Pancreas (tissue), 10 donors: ENCODE measurements at regions not wholly inside any gene's neighbourhood (a gene's known extent, or its start where the extent isn't known, plus 50 kb on each side); places are given as distances from the start of the nearest gene placed in this dataset.

Experiments used
- ATAC-seq, 4 donors: fragments of 200-7000 bp; cut with Tn5 transposase; one replicate each; pipeline versions ENCODE4 v1.8.0 to v1.9.1; 2020; ENCODE audit warnings: mild to moderate bottlenecking in 4 of 4, moderate library complexity in 4 of 4
- DNase-seq, 6 donors: peaks; one replicate each; pipeline ENCODE4 v3.0.0-alpha.2; 2020
- FAIRE-seq: peaks from 2 replicates; lab custom pipeline; 2012; peaks lifted over from hg19 to GRCh38; lab: Jason Lieb, UNC
- H3K27ac ChIP-seq, 4 donors: fragments of 200-600 bp; sonication (generic); 1 replicate in 3 of 4; 2 replicates in 1 of 4; pipeline versions ENCODE4 v1.5.0 to v1.8.0; 2020
- H3K27me3 ChIP-seq, 4 donors: fragments of 200-600 bp; one replicate each; pipeline ENCODE4 v1.8.0; 2021
- H3K36me3 ChIP-seq, 3 donors: fragments of 200-600 bp; sonication (generic) in 1 of 3; one replicate each; pipeline versions ENCODE4 v1.5.0 to v1.8.0; 2020 to 2021
- H3K4me1 ChIP-seq, 3 donors: fragments of 200-600 bp; one replicate each; pipeline ENCODE4 v1.8.0; 2021
- H3K4me3 ChIP-seq, 4 donors: fragments of 200-600 bp; sonication (generic) in 2 of 4; one replicate each; pipeline versions ENCODE4 v1.5.0 to v1.8.0; 2020 to 2021
- H3K9me3 ChIP-seq, 4 donors: fragments of 200-600 bp; one replicate each; pipeline ENCODE4 v1.8.0; 2021
- CTCF ChIP-seq, 4 donors: fragments of 200-600 bp; sonication (generic) in 3 of 4; IDR thresholded peaks; one replicate each; pipeline versions ENCODE4 v1.5.0 to v1.8.0; 2021; ENCODE audit warnings: antibody characterized with exemption in 4 of 4
- WGBS, 2 donors: extraction: QIAGEN DNeasy Blood & Tissue Kit; methylation state at CpG; one replicate each; pipeline ENCODE4 v1.1.7; 2013; 5-methylcytosine and 5-hydroxymethylcytosine counted together
- intact Hi-C, 3 donors: fragments of 100-400 bp; cut with DNase I; formaldehyde crosslinking; loops; one replicate each; pipeline versions ENCODE4 v1.11.1 to v1.14.2; 2022
- donor health status: healthy with polysubstance abuse.
- donor health status: DM: no; HTN: no; CAD: no; lungs with moderate emphysema.
- donor health status: DM: no; HTN: no; CAD: no.
- donor health status: control.
- donor health status: control.
- donor health status: Bipolar disorder and iron deficiency.
- donor health status: DM: yes; HTN: yes; CAD: no.
- donor health status: DM: no; HTN: no; CAD: no.
- donor health status: DM: no; HTN: no; CAD: no.
- donor health status: DM: yes; HTN: yes; CAD: no.

- Histone ChIP-seq H3K4me1 (no peaks in the 10 kb centered on the region), H3K27me3 (no peaks in the 10 kb centered on the region), H3K36me3 (no peaks in the 10 kb centered on the region), H3K4me3 (no peak overlapping the region), H3K9me3 (no peaks in the 10 kb centered on the region), H3K27ac (no peak overlapping the region)
- intact Hi-C loops = no loop called here
- WGBS, 2 donors = 59 to 69% methylated on average over 1 of the region's 1 CpG
- FAIRE-seq (no peak), DNase-seq (no peak), ATAC-seq (no peak)
- no peak for TF ChIP-seq CTCF (IDR thresholded peaks at IDR 0.05)
These were observed 759.9 kb downstream of the EPHA3 start for GRCh38 chr3:89867286-89867685.

GRCh38 chr3:89876116-89876515, 768.7 kb downstream of the EPHA3 start:
- H3K27ac ChIP-seq = no peak overlapping the region
- no peak overlapping the region for H3K4me3 ChIP-seq
- ATAC-seq = no peak
- H3K4me1 ChIP-seq = no peaks in the 10 kb centered on the region
- H3K9me3 ChIP-seq = no peaks in the 10 kb centered on the region
- no peaks in the 10 kb centered on the region for H3K36me3 ChIP-seq
- FAIRE-seq = no peak
- no peak for TF ChIP-seq CTCF (IDR thresholded peaks at IDR 0.05)
- H3K27me3 ChIP-seq = no peaks in the 10 kb centered on the region
- 71 to 89% methylated on average over 3 of the region's 3 CpGs for WGBS, 2 donors
- DNase-seq = no peak
- intact Hi-C loops = no loop called here

- FAIRE-seq = no peak
- Histone ChIP-seq H3K4me1 (no peaks in the 10 kb centered on the region), H3K27me3 (no peaks in the 10 kb centered on the region), H3K36me3 (no peaks in the 10 kb centered on the region), H3K9me3 (no peaks in the 10 kb centered on the region), H3K27ac (no peak overlapping the region), H3K4me3 (no peak overlapping the region)
- intact Hi-C loops = no loop called here
- TF ChIP-seq CTCF (IDR thresholded peaks at IDR 0.05) = no peak
- WGBS, 2 donors = 34 to 43% methylated on average over 2 of the region's 2 CpGs
- DNase-seq = peak in 2 of 6 donors; percentile 30 to 32
- no peak for ATAC-seq
These were observed 769.8 kb downstream of the EPHA3 start for GRCh38 chr3:89877230-89877629.

GRCh38 chr3:89889386-89889785, 782.0 kb downstream of the EPHA3 start:
- Histone ChIP-seq H3K27ac (no peak overlapping the region), H3K27me3 (no peaks in the 10 kb centered on the region), H3K4me1 (no peaks in the 10 kb centered on the region), H3K4me3 (no peak overlapping the region), H3K36me3 (no peaks in the 10 kb centered on the region), H3K9me3 (peaks cover 0 to 5% (median 0%) of the 10 kb centered on the region in 4 donors)
- DNase-seq (no peak), FAIRE-seq (no peak), ATAC-seq (no peak)
- TF ChIP-seq CTCF (IDR thresholded peaks at IDR 0.05) = no peak
- intact Hi-C loops = no loop called here

- no peak for FAIRE-seq
- H3K27ac ChIP-seq = no peak overlapping the region
- H3K4me3 ChIP-seq = no peak overlapping the region
- intact Hi-C loops = no loop called here
- no peak for ATAC-seq
- TF ChIP-seq CTCF (IDR thresholded peaks at IDR 0.05) = no peak
- H3K36me3 ChIP-seq = no peaks in the 10 kb centered on the region
- no peaks in the 10 kb centered on the region for H3K9me3 ChIP-seq
- no peaks in the 10 kb centered on the region for H3K27me3 ChIP-seq
- H3K4me1 ChIP-seq = no peaks in the 10 kb centered on the region
- DNase-seq = no peak
These were observed 801.3 kb downstream of the EPHA3 start for GRCh38 chr3:89908711-89909213.
